GM21717 (cell line): ENCODE measurements at regions not wholly inside any gene's neighbourhood (a gene's known extent, or its start where the extent isn't known, plus 50 kb on each side); places are given as distances from the start of the nearest gene placed in this dataset.
"Not testable (repeated sequence)": the region's sequence is repeated elsewhere in the genome, so short reads cannot be mapped to it uniquely, and the experiment has no call there.

ENCODE experiments used
- ATAC-seq: cut with Tn5 transposase; IDR thresholded peaks from one replicate; pipeline ENCODE4 v1.9.1; 2021; ENCODE audit warnings: mild to moderate bottlenecking, moderate library complexity; ENCODE audit not compliant: unreplicated experiment

DNA sequence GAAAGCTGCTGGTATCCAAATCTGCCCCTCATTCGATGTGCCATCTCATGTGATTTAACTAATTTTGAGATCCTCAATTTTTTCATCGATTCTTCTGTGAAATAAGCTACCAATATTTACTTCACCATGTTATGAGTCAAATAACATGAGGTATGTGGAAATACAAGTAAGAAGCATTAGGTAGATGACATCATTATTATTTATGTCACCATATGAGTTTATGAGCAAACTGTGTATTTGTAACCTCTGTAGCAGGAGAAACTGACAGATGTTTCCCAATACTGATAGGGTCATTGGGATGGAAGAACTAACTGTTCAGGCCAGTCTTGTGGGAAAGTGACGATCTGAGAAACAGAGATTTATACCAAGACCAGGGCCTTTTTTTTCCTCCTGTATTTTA is 229.4 kb upstream of the GOT2 start:
- ATAC-seq, result no peak

DNA sequence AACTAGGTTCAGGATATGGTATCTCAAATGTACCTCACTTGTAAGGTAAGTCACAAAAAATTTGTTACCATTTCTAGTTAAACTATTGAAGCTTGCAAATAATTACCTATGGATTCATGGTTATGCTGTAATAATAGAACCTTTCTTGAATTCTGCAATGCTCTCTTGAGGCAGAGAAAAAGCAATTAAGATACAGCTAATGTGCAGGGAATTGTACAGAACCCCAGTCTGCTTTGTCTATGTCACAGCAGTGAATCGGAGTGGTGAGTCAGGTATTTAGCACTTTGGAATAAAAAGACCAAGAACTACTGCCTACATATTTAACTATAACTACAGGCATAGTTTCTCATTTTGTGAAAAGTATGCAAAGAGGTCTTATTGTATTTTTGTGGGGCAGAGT is 228.7 kb upstream of the GOT2 start:
- ATAC-seq, result no peak

DNA sequence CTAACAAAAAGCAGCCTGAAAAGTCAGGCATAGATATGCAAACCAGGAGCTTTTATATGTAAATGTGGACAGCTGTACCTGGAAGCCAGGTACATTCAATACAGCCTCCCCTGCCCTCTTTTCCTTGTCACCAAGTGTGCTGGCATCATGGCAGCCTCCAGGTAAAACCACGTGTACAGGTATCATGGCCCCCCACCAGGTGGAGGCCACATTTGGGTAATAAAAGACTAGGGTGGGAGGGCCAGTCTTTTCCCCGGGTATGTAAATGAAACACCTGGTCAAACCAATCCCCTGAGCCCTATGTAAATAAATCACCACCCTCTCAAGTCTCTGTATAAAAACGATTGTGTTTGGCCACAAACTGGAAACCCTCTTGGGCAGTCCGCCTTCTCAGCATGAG is 226.4 kb upstream of the GOT2 start:
- no peak for ATAC-seq

DNA sequence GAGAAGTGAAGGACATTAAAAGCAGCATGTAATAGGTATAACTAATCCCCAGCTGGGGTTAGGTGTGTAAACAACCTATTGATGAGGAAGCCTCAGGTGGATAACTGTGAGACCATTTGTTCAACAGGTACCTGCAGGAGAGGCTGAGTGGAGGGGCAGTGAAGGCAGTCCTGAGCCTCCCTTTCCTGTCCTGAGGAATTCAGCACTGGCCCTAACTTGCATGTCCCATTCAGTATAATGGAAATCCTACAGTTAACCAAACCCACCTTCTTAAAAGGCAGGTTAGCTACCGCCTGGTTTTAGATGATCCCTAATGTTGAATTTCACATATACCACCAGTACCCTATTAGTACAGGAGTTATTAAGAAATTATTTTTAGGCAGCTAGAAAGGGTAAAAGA is 225.9 kb upstream of the GOT2 start:
- ATAC-seq, result no peak

DNA sequence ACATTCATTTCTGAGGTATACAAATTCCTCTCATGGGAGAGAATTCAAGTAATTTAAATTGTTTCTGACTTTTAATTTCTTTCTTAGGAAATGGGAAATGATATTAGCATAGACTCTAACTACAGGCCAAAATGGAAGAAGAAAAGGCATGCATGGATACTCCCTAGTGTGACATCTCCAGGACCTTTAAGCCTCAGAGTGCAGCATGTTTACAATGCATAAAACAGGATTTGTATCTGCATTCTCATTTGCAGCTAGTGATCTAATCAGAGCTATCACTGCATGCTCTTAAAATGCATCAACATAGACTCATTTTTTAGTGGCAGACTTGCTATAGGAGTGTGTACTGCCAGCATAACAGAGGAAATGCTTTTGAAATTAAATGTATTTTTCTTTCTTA is 224.6 kb upstream of the GOT2 start:
- no peak for ATAC-seq

DNA sequence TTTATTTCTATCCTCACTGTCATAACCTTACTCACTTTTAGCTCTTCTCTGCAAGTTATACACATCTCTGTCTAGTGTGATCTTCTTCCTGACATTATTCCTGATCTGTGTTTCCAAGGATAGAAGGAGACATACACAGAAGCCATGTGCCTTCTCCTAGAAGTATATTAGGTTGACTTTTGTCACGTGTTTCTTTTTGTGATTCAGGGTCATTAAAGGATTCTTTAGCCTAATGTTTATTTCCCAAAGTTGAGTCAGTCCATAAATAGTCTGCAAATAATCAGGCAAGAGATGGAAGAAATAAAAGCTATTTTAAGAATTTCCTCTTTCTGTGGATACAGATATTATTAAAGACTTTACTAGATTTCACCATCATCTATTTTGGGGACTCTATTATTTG is 214.1 kb upstream of the GOT2 start:
- no peak for ATAC-seq

DNA sequence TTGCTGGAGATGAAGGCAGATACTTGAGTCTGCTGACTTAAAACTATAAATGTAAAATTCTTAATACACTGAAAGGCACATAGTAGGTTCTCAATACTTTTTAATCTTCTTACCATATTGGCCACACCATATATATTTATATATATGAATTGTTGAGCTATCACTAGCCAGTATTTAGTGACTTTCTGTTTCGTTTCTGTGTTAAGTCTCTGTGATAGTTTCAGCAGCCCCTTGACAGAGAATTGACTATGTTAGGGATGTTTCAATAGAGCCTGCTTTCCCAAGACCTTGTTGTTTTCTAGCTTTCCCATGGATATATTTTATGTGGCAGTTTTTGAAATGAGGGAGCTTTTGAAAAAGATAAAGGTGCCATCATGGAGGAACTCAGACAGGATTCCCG is 206.5 kb upstream of the GOT2 start:
- ATAC-seq, result peak; percentile 63

DNA sequence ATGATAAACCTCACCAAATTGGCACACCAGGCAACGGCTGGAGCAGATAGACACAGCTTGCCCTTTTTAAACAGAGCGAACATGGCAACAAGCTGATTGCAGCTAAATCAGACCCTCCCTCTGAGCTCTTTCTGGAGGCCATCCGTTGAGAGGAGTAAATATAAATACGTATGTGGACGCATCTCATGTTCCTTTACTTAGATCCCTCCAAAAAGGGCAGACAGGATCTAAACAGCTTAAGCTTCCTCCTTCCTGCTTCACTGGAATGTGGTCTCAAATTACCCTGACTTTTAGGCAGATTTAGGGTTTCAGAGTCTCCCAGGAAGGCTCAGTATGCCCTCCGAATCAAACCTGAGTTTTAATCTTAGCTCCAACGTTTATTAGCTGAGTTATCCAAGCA is 204.7 kb upstream of the GOT2 start:
- ATAC-seq, result no peak

DNA sequence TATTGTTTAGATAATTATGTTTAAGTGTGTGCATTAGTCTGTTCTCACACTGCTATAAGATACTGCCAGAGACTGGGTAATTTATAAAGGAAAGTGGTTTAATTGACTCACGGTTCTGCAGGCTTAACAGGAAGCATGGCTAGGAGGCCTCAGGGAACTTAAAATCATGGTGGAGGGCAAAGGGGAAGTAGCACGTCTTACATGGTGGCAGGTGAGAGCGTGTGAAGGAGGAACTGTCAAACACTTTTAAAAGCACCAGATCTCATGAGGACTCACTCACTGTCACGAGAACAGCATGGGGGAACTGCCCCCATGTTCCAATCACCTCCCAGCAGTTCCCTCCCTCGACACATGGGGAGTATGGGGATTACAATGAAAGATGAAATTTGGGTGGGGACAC is 203.5 kb upstream of the GOT2 start:
- ATAC-seq, result no peak

DNA sequence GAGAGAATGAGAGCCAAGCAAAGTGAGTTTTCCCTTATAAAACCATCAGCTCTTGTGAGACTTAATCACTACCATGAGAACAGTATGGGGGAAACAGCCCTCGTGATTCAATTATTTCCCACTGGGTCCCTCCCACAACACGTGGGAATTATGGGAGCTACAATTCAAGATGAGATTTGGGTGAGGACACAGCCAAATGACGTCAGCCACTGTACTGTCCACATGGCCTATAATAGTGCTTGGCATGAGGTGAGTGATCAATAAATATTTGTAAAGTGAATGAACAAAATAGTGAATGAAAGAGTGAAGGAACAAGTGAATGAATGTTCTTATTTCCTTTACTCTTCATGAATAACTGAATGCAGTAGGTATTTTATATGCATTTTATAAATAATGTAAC is 199.1 kb upstream of the GOT2 start:
- no peak for ATAC-seq

DNA sequence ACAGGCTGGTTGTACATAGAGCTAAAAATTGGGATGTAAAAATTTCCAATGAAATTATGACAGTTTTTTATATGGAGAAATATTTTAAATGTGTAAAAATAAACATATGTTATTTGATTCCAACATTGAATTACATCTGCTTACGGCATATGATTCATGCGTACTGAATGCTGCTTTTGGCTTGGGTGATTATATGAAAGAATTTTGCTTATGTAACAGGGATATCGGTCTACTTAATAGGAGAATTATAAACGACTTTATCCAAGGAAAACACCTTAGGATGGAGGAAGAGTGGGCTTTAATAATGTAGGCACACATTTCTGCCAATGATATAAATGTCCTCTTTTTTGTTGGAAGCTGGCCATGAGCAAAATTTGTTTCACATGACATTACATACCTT is 197.3 kb upstream of the GOT2 start:
- no peak for ATAC-seq

DNA sequence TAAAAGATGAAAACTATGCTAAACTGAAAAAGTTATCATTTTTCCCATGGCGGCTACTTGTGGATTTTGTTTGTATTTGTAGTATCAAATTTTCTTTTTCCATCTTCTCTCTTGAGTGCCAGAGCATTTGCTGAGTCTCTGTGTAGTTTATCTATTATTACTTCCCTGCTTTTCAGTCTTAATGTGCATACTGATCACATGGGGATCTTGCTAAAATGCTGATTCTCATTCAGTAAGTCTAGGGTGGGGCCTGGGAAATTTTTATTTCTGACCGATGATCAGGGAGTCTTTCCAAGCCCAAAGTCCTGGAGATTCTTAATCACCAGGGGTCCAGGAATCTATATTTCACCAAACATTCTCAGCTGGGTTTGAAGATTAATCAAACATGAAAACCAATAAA is 189.0 kb upstream of the GOT2 start:
- no peak for ATAC-seq

DNA sequence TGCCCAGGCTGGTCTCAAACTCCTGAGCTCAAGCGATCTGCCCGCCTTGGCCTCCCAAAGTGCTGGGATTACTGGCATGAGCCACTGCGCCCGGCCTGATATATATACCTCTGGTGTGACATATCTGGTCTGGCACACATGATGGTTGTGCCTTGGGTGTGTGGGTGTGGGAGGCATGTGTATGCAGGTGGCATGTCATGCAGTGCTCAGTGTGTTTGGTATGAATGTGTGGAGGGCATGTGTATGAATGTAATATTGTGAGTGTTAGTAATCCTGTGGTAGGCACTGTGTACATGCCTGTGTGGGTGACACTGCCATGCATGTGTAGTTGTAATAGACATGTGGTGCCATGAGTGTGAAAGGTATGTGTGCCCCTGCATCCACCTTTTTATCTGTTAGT is 179.3 kb upstream of the GOT2 start:
- ATAC-seq, result no peak

DNA sequence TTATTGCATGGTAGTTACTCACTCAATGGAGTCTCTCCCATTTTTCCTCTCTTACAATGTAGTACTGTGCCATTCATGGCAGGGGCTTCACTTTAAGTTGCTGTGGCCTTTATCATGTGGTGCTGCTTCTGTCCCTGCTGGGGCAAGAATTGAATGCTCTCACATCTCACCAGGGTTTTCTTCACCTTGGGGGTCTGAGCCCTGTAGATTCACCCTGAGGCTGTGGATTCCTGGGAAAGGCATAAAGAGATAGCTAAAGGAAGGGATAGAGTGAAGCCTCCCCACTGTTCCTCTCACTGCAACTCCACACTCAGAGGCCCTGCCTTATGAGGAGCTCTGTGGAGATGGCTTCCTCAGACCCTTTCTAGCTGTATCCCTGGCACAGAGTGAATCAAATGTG is 178.5 kb upstream of the GOT2 start:
- no peak for ATAC-seq

DNA sequence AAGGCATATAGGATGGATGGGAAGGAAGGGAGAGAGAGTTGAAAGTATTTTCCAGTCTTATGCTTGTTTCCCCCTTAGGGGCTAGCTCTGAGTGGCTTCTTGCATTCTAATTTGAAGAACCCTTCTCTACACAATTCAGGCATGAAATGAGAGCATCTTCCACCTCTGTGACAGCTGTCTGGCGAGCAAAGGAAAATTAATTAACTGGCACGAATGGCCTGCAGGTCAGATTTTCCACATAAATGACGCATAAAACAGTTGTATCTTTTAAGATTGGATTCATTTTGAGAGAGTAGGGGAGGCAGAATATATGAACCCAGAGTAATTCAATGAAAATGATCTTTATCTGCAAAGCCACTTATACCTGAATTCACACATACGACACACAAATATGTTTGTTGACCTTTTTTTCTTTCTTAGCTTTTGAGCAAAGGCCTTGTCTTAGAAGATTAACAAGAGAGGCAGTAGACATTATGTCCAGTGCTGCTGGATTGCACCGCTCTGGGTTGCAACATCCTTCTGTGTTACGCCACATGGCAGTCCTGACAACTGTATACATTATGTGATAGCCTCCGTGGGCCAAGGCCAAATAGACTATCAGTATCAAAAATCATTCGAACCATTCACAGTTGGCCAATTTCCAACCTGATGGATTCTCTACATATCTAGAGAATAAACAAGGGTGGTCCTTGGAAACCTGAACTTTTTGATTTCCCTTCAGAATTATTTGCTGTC is 173.0 kb upstream of the GOT2 start:
- ATAC-seq, result no peak

DNA sequence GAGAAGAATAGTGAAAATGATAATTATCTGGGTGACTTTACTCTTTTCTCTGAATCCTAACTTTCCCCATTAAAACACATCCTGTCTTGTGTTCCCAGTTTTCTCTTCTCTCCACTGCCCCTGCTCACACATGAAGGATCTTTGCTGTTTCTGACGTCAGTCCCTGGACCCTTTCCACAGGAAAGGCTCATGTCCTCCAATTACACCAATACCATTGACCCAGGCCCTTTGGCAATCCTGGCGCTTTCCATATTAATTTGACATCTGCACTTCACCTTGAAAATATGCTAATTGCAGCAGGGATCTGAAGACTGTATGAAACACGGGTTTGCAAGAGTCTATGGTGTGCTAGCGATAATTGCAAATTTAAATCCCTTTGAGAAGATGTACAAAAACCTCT is 170.2 kb upstream of the GOT2 start:
- no peak for ATAC-seq

DNA sequence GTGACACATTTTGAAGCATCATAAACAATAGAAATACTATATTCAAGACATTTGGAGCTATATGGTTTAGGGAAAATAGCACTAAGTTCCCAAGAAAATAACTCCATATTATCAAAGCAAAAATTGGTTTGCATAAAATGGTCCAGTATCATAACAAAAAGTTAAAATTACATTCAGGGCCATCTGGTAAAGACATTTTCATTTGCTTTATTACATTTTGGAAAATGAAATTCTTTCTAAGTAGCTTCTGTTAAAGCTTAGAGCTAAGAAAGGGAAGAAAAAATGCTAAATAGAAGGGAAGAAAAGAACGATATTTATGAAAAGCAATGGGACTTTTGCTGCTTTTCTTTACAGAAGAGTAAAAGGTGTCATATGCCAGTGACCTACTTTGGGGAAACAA is 155.4 kb upstream of the GOT2 start:
- no peak for ATAC-seq

DNA sequence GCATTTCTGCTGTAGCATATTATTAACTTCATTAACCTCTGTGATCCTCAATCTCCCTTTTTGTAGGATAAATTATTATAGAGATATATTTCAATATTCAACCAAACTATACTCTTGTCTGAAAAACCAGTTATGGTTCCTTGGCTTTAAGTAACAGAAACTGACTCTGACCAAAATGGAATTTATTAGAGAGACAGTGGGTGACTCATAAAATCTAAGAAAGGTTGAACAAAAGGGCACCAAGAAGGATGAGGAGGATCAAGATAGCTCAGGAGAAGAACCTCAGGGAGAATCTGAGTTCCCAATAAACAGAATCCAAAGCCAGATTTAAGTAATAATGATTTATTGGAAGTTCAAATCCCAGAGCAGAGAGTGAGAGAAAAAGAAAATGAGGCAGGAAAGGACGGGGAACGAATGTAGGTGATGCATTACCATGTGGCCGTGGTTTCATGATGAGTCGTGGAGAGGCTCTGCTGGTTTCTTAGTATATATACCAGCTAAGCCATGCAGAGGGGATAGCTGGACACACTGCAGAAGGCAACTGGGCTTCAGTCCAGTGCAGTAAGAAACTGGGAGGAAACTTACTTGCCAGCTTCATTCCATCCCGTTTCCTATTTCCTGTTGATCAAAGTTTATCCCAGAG is 151.5 kb upstream of the GOT2 start:
- ATAC-seq, result no peak

DNA sequence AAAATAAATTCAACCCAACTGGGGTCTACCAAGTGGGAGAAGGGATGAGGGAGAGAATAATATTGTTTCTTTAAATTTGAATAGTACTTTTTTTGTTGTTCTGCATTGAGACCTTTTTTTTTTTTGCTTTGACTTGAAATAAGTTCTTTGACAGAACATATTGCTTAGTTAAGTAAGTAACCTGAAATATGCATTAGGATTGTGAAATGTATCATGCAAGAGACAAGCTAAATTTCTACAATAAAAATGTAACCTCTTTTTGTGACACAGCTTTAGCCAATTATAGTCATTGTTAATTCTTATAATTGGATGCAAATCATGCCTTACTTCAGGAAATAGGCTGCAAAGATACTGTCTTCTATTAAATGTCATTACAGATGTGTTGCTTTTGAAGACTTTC is 150.0 kb upstream of the GOT2 start:
- ATAC-seq, result no peak

DNA sequence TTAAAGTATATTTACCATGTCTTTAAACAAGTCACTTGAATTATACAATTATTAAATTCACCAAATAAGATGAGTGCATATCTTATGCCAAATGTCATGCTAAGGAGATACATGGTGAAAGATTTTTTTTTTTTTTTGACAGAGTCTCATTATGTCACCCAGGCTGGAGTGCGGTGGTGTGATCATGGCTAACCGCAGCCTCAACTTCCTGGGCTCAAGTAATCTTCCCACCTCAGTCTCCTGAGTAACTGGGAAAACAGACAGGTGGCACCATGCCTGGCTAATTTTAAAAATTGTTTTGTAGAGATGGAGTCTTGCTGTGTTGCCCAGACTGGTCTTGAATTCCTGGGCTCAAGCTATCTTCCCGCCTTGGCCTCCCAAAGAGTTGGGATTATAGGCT is 149.0 kb upstream of the GOT2 start:
- no peak for ATAC-seq

DNA sequence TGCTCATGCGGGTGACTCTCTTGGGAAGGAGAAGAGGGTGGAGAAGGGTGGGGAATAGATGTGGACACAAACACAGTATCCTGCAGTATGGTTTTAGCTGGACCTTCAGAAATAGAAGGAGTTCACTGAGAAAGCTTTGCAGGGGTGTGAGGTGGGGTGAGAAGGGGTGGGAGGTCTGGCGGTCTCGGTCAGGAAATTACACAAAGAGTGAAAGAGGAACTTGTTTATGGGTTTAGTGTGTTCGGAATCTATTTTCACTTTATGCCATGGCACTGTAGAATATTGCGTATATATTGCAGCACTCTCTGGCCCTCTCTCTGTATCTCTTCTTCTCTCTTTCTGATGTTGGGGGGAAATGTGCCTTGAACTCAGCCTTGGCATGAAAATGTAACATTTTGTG is 148.2 kb upstream of the GOT2 start:
- ATAC-seq, result peak; percentile 93

DNA sequence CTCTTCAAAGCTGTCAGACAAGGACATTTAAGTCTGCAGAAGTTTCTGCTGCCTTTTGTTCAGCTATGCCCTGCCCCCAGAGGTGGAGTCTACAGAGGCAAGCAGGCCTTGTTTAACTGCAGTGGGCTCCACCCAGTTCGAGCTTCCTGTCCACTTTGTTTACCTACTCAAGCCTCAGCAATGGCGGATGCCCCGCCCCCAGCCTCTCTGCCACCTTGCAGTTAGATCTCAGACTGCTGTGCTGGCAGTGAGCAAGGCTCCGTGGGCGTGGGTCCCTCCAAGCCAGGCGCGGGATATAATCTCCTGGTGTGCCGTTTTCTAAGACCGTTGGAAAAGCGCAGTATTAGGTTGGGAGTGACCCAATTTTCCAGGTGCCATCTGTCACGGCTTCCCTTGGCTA is 144.5 kb upstream of the GOT2 start:
- not testable (repeated sequence) for ATAC-seq

DNA sequence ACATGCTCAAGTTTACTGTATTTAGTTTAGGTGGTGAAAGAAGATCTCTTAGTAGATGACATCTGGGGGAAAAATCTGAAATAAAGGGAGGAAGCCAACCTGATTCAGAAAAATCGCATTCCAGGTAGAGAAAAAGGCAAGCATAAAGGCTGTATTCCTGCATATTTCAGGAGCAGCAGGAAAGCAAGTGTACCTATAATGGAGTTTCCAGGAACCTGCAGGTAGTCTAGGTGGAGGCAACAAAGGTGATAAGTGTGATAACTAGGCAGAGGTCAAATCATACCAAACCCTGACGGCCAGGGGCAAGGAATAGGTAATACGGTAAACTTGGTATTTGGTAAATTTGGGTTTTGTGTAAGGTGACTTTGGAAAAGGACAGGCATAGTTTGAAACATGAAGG is 132.8 kb upstream of the GOT2 start:
- no peak for ATAC-seq
